HG02884 (cell line): ENCODE measurements at regions not wholly inside any gene's neighbourhood (a gene's known extent, or its start where the extent isn't known, plus 50 kb on each side); places are given as distances from the start of the nearest gene placed in this dataset.
"Not testable (repeated sequence)": the region's sequence is repeated elsewhere in the genome, so short reads cannot be mapped to it uniquely, and the experiment has no call there.

Source experiments
- ATAC-seq: cut with Tn5 transposase; IDR thresholded peaks from one replicate; pipeline ENCODE4 v1.9.1; 2021; ENCODE audit warnings: mild to moderate bottlenecking, moderate library complexity; ENCODE audit not compliant: unreplicated experiment

DNA sequence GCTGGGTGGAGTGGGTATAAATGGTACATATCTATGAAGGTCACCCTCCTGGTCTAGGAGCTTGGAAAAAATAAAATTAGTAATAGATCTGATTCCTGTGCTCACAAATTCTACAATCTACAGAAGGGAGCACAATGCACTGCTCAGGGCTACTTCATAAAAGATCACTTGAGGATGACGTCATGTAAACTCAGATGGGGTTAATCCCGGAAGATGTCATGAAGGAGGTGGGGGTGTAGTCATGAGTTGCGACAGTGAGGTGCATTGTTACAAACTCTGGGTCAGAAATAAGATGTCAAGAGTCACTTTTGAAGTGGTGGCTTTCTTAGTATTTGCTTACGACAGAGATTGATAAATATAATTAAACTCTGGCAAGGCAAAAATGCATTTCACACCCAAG is 68.2 kb downstream of the LHX9 start:
- no peak for ATAC-seq

DNA sequence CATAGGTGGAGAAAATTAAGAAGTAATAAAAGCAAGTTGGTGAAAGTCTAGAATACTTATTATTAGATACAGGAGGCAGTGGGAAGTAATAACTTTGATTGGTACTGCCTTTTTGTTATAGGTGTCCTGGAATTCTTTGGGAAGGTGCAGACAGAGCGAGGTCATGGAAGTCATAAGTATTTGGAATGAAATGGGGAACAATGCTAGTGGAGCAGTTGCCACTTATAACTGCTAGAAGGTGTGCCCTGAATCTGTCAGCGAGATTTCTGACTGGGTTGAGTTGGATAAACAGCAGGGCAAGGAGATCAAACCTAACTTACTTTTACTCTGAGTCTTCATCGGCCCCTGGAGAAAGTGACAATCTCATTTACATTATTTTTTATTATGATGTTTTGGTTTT is 69.6 kb downstream of the LHX9 start:
- no peak for ATAC-seq

GRCh38 chr1:197987294-197987693 is 70.1 kb downstream of the LHX9 start:
- ATAC-seq, result no peak

DNA sequence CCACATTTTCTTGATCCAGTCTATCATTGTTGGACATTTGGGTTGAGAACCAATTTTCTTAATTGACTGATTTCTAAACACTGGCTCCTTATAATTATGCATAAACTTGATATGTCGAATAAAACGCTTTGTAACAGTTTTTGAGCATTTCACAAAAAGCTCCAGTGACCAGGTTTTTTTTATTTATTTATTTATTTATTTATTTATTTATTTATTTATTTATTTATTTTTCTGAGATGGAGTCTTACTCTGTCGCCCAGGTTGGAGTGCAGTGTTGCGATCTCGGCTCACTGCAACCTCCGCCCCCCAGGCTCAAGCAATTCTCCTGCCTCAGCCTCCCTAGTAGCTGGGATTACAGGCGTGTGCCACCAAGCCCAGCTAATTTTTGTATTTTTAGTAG is 71.4 kb downstream of the LHX9 start:
- not testable (repeated sequence) for ATAC-seq

DNA sequence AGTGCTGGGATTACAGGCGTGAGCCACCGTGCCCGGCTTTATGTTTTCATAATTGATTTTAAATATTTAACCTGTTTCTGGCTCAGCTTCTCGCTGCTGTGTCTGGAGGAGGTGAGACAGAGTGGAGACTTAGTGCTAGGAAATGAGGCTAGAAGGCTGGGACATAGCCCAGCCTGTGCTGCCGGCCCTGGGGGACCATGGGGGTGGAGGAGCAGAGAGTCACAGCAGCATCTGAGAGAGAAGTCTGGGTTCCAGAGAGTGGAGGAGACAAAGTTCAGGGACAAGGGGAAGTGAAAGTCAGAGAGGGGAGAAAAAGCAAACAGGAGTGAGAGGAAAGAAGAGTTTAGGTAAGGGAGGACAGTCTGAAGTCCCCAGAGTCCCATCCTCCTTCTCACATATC is 71.9 kb downstream of the LHX9 start:
- no peak for ATAC-seq

GRCh38 chr1:197991594-197991993 is 74.4 kb downstream of the LHX9 start:
- no peak for ATAC-seq

DNA sequence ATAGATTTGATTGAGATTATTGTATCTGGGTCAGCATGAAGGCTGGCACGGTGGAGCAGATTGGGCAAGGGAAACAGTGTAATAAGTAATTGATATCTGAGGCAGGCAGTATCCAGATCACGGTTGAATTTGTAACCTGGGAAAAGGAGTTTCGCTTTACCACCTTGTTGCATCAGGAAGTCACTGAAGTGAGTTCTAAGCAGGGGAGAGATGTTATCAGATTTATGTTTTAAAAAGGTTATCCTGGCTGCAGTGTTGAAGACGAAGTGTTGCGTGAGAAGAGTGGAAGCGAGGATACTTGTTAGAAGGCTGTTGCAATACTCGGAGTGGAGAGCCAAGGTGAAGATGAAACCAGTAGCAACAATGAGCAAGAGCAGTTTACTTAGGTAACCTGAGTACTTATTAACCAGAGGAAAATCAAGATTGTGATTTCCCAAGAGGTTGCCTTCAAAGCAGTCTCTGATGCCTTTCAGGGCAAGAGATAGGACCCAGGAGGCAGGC is 77.8 kb downstream of the LHX9 start:
- no peak for ATAC-seq

DNA sequence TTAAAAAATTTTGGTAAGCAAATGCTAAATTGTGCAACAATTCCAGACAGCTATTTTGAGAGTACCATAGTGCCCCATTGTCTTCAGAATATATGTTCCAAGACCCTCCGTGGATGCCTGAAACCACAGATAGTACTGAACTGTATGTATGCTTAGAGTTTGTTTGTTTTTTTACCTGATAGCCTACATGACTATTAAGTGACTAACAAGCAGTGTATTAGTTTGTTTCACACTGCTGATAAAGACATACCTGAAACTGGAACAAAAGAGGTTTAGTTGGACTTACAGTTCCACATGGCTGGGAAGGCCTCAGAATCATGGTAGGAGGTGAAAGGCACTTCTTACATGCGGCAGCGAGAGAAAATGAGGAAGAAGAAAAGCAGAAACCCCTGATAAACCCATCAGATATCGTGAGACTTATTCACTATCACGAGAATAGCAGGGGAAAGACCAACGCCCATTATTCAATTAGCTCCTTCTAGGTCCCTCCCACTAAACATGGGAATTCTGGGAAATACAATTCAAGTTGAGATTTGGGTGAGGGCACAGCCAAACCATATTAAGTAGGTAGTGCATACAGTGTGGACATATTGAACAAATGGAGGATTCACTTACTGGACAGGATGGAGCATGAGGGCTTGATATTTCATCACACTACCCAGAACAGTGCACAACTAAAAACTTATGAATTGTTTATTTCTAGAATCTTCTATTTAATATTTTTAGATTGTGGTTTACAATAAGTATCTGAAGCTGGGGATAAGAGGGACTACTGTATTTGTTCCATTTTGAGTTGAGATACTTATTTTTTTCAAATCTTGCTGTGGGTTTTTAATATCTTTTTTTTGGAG is 78.5 kb downstream of the LHX9 start:
- no peak for ATAC-seq

DNA sequence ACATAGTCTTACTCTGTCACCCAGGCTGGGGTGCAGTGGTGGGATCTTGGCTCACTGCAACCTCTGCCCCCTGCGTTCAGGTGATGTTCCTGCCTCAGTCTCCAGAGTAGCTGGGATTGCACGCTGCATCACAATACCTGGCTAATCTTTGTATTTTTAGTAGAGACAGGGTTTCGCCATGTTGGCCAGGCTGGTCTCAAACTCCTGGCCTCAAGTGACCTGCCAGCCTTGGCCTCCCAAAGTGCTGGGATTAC is 79.0 kb downstream of the LHX9 start:
- not testable (repeated sequence) for ATAC-seq

- no peak for ATAC-seq
Observed at GRCh38 chr1:197998110-197998509, 80.9 kb downstream of the LHX9 start.

- no peak for ATAC-seq
Observed at GRCh38 chr1:198001776-198002408, 84.7 kb downstream of the LHX9 start.

DNA sequence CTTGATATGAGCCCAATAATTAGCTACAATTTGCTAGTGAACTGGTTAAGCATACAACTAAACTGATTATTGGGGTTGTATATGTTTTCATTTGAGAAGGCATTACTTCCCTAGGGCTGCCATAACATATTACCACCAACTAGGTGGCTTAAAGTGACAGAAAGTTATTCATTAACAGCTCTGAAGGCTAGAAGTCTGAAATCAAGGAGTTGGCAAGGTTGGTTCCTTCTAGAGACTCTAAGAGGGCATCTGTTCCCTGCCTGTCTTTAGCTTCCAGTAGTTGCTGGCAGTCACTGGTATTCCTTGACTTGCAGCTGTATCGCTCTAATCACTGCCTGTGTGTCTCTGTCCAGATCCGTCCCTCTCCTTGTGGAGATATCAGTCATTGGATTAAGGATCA is 86.3 kb downstream of the LHX9 start:
- ATAC-seq, result no peak

- no peak for ATAC-seq
Observed at GRCh38 chr1:198007011-198007410, 89.8 kb downstream of the LHX9 start.

- no peak for ATAC-seq
Observed at GRCh38 chr1:198007687-198008607, 90.8 kb downstream of the LHX9 start.

GRCh38 chr1:198014355-198014754 is 97.2 kb downstream of the LHX9 start:
- ATAC-seq, result no peak

- no peak for ATAC-seq
Observed at GRCh38 chr1:198015309-198015708, 98.1 kb downstream of the LHX9 start.

DNA sequence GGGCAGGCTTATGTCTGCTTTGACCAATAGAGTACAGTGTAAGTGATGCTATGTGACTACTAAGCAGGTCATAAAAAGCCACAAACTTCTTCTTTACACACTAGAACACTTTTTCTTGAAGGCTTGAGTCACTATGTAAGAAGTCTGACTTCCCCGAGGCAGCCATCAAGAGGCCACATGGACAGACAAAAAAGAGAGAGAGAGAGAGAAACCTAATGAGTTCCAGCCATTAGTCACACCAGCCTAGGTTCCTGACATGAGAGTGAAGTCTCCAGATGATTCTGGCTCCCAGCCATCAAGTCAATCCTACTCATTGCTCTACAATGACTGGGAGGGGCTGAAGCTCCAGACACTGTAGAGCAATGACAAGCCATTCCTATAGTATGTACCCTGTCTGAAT is 101.4 kb downstream of the LHX9 start:
- ATAC-seq, result no peak

- no peak for ATAC-seq
Observed at GRCh38 chr1:198019126-198019525, 102.0 kb downstream of the LHX9 start.

- ATAC-seq, result no peak
Observed at GRCh38 chr1:198024336-198024735, 107.2 kb downstream of the LHX9 start.

GRCh38 chr1:198024782-198025181 is 107.6 kb downstream of the LHX9 start:
- ATAC-seq, result no peak

DNA sequence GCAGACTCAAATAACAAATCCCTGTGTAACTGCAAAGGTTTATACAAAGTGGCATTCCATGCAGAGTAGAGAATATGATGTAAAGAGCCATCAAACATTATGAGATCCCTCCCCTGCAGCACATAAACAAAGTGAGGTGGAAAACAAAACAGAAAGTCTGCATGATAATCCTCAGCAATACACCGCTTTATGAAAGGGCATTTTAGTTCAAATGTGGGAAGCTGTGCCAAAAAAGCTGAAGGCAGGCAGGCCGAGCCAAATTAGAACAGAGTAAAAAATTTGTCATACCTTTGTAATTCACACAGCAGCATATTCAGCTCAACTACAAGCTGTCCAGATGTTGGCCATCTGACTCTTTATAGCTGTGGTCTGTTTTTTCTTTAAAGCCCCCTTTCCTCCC is 113.5 kb downstream of the LHX9 start:
- no peak for ATAC-seq

- ATAC-seq, result no peak
Observed at GRCh38 chr1:198031086-198031485, 113.9 kb downstream of the LHX9 start.
